Thyroid gland (tissue), 4 donors: ENCODE measurements at regions not wholly inside any gene's neighbourhood (a gene's known extent, or its start where the extent isn't known, plus 50 kb on each side); places are given as distances from the start of the nearest gene placed in this dataset.

Experiments
- DNase-seq, 2 donors: peaks; one replicate each; pipeline ENCODE4 v3.0.0-alpha.2; 2019
- H3K27ac ChIP-seq, 3 donors: fragments of 200-600 bp; sonication (generic); 1 replicate in 2 of 3; 2 replicates in 1 of 3; pipeline ENCODE4 v1.5.1; 2016 to 2019; ENCODE audit warnings: mild to moderate bottlenecking in 1 of 3, moderate library complexity in 1 of 3
- H3K27me3 ChIP-seq: fragments of 200-600 bp; sonication (generic); one replicate; pipeline ENCODE4 v1.5.1; 2019
- H3K36me3 ChIP-seq, 2 donors: fragments of 200-600 bp; sonication (generic); one replicate each; pipeline ENCODE4 v1.5.1; 2016 to 2019
- H3K4me1 ChIP-seq, 2 donors: fragments of 200-600 bp; sonication (generic); one replicate each; pipeline ENCODE4 v1.5.1; 2017 to 2019
- H3K4me3 ChIP-seq, 3 donors: fragments of 200-600 bp; sonication (generic); replicated peaks in 1 of 3; 1 replicate in 2 of 3; 2 replicates in 1 of 3; pipeline ENCODE4 v1.5.1; 2016; ENCODE audit warnings: mild to moderate bottlenecking in 1 of 3
- H3K9me3 ChIP-seq: fragments of 200-600 bp; sonication (generic); one replicate; pipeline ENCODE4 v1.5.1; 2017
- POLR2A ChIP-seq, 2 donors: fragments of 450-650 bp; IDR thresholded peaks; one replicate each; pipeline ENCODE4 v1.6.1; 2017; ENCODE audit warnings: antibody characterized with exemption in 2 of 2, mild to moderate bottlenecking in 2 of 2, moderate library complexity in 1 of 2
- WGBS, 2 donors: methylation state at CpG; one replicate each; pipeline ENCODE4 v1.1.5; 2017; 5-methylcytosine and 5-hydroxymethylcytosine counted together
- intact Hi-C: fragments of 100-400 bp; cut with DNase I; formaldehyde crosslinking; loops from one replicate; pipeline ENCODE4 v1.15.1; 2023
- TF ChIP-seq, protein P1 (sequence below), 6 experiments: fragments of 200-600 bp in 3 of 6; fragments of 450-650 bp in 3 of 6; sonication (generic) in 3 of 6; IDR thresholded peaks; one replicate each; pipeline ENCODE4 v1.5.1; 2016 to 2019; ENCODE audit warnings: antibody characterized with exemption in 6 of 6, mild to moderate bottlenecking in 2 of 6, inconsistent platforms in 1 of 6, moderate library complexity in 1 of 6

DNA sequence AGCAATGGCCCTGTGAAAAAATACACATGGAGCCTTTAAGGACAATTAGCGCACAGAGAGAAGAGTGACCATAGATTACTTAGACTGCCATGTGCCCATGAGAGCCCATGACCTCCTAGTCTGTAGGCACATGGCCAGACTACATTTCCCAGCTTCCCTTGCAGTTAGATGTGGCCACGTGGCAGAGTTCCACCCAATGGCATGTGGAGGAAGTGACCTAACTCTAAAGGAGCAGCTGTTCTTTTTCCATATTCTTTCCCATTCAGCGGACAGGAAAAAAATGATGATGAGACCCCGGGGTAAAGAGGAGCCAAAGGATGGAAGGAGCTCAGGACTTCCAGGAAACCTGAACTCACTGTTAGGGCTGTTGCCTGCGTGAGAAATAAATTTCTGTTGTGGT, 116.6 kb downstream of the CBLN4 start:
- 80 to 89% methylated on average over 5 of the region's 5 CpGs for WGBS, 2 donors
- H3K4me1 ChIP-seq = no peaks in the 10 kb centered on the region
- intact Hi-C loops = no loop called here
- H3K4me3 ChIP-seq = no peak overlapping the region
- no peak for DNase-seq
- TF ChIP-seq, protein P1, sequence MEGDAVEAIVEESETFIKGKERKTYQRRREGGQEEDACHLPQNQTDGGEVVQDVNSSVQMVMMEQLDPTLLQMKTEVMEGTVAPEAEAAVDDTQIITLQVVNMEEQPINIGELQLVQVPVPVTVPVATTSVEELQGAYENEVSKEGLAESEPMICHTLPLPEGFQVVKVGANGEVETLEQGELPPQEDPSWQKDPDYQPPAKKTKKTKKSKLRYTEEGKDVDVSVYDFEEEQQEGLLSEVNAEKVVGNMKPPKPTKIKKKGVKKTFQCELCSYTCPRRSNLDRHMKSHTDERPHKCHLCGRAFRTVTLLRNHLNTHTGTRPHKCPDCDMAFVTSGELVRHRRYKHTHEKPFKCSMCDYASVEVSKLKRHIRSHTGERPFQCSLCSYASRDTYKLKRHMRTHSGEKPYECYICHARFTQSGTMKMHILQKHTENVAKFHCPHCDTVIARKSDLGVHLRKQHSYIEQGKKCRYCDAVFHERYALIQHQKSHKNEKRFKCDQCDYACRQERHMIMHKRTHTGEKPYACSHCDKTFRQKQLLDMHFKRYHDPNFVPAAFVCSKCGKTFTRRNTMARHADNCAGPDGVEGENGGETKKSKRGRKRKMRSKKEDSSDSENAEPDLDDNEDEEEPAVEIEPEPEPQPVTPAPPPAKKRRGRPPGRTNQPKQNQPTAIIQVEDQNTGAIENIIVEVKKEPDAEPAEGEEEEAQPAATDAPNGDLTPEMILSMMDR (IDR thresholded peaks at IDR 0.05) = no peak
- TF ChIP-seq POLR2A (IDR thresholded peaks at IDR 0.05) = no peak
- H3K27me3 ChIP-seq = no peaks in the 10 kb centered on the region
- H3K27ac ChIP-seq = no peak overlapping the region
- H3K36me3 ChIP-seq = no peaks in the 10 kb centered on the region
- no peaks in the 10 kb centered on the region for H3K9me3 ChIP-seq

DNA sequence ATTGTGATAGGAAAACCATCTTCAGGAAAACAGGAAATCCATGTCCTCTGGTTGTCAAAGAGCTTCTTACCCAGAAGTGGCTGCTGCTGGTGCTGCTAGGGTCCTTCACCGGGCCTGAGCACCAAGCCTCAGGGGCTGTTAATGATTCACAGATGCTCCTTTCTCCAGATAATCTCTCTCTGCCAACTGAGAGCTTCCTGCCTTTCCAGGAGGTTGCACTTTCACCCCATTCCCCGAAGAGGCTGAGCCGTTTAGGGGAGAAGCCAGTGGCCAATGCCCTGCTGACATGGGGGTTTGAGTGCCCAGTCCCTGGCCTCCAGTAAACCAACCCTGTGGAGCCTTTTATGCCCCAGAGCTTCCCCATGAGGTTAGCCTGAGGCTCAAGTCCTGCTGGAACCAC, 122.4 kb downstream of the CBLN4 start:
- H3K9me3 ChIP-seq = no peaks in the 10 kb centered on the region
- TF ChIP-seq POLR2A (IDR thresholded peaks at IDR 0.05) = no peak
- TF ChIP-seq, protein P1 (IDR thresholded peaks at IDR 0.05) = no peak
- no peaks in the 10 kb centered on the region for H3K4me1 ChIP-seq
- no peak overlapping the region for H3K27ac ChIP-seq
- 34 to 52% methylated on average over 3 of the region's 3 CpGs for WGBS, 2 donors
- no peak for DNase-seq
- H3K4me3 ChIP-seq = no peak overlapping the region
- intact Hi-C loops = no loop called here
- no peaks in the 10 kb centered on the region for H3K27me3 ChIP-seq
- H3K36me3 ChIP-seq = no peaks in the 10 kb centered on the region

DNA sequence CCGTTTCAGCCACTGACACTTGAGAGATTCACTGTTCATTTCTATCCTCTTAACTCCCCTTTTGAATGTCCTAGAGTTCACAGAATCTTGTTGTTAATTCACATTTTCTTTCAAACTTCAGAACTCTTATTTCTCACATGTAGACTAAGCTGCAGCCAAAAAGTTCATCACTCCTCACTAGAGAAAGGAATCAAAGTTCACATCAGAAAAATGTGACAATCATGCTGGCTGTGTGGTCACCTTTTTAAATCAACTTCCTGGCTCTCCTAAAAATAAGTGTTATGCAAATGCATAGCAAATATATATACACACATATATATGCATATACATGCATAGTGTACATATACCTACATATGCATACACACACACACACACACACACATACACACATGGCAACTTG, 123.0 kb downstream of the CBLN4 start:
- Histone ChIP-seq H3K9me3 (no peaks in the 10 kb centered on the region), H3K4me3 (no peak overlapping the region), H3K4me1 (no peaks in the 10 kb centered on the region), H3K27ac (no peak overlapping the region), H3K27me3 (no peaks in the 10 kb centered on the region), H3K36me3 (no peaks in the 10 kb centered on the region)
- WGBS, 2 donors = 75 to 81% methylated on average over 1 of the region's 1 CpG
- DNase-seq = no peak
- intact Hi-C loops = no loop called here
- TF ChIP-seq, protein P1 (IDR thresholded peaks at IDR 0.05) = no peak
- TF ChIP-seq POLR2A (IDR thresholded peaks at IDR 0.05) = no peak

DNA sequence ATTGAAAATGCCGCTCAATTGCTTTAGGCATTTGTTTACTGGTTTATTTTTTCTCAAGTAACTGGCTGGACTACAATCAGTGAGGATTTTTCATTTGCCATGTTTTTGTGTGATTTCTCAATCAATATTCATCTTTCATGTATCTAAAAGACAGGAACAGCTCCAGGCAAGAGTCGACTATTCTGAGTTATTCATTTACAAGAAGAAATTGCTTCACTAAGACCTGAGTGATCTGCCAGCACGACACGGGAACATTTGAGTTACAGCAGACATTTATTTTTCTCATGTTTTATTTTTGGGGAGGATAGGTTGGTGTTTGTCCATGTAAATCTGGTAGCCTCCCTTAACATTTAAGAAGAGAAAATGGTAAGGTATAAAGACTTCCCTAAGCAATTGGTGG, 124.1 kb downstream of the CBLN4 start:
- intact Hi-C loops = no loop called here
- Histone ChIP-seq H3K27me3 (no peaks in the 10 kb centered on the region), H3K36me3 (no peaks in the 10 kb centered on the region), H3K4me3 (no peak overlapping the region), H3K27ac (no peak overlapping the region), H3K9me3 (no peaks in the 10 kb centered on the region), H3K4me1 (no peaks in the 10 kb centered on the region)
- 72 to 74% methylated on average over 4 of the region's 4 CpGs for WGBS, 2 donors
- no peak for DNase-seq
- TF ChIP-seq, protein P1 (IDR thresholded peaks at IDR 0.05) = no peak
- TF ChIP-seq POLR2A (IDR thresholded peaks at IDR 0.05) = no peak

DNA sequence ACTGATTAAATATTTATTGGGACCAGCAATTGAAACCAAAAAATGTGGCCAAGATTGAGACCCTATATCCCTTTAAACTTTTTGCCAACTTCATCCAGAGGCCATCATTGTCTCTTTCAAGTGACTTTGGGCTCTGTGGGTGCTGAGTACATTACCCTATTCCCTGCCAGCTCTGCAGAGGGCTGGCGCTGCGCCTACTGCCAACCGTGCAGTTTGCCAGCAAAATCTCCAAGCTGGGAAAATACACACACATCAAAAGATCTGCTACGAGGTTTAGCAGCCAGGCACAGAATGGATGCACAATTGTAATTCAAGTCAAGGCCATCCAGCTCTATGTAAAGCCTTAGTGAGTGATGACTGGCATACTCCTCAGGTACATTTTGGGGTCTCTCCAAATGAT, 125.0 kb downstream of the CBLN4 start:
- peak in 1 of 2 donors; percentile 8 for DNase-seq
- Histone ChIP-seq H3K9me3 (no peaks in the 10 kb centered on the region), H3K36me3 (no peaks in the 10 kb centered on the region), H3K4me3 (no peak overlapping the region), H3K27ac (no peak overlapping the region), H3K27me3 (no peaks in the 10 kb centered on the region), H3K4me1 (no peaks in the 10 kb centered on the region)
- TF ChIP-seq, protein P1 (IDR thresholded peaks at IDR 0.05) = no peak
- no peak for TF ChIP-seq POLR2A (IDR thresholded peaks at IDR 0.05)
- intact Hi-C loops = no loop called here
- 48 to 51% methylated on average over 4 of the region's 4 CpGs for WGBS, 2 donors
